MCF 10A (cell line): ENCODE measurements at regions not wholly inside any gene's neighbourhood (a gene's known extent, or its start where the extent isn't known, plus 50 kb on each side); places are given as distances from the start of the nearest gene placed in this dataset.

Source experiments
- BruUV-seq: library from RNA; stranded (reverse); fragments of 400-500 nt; replicated peaks from 2 replicates; lab custom pipeline; 2021; lab: Mats Ljungman, UMichigan
- CTCF ChIA-PET: fragments of 300-600 bp; sonication (Branson Sonifier 250); formaldehyde crosslinking; extraction: SDS; loops from one replicate; lab custom pipeline; 2021; ENCODE audit warnings: antibody characterized with exemption, inconsistent platforms; lab: Yijun Ruan, JAX
- POLR2A ChIA-PET: fragments of 300-600, 350-650 bp; sonication (Branson Sonifier 250); formaldehyde crosslinking; extraction: SDS; loops from one replicate; lab custom pipeline; 2020; ENCODE audit warnings: antibody characterized with exemption, inconsistent platforms; lab: Yijun Ruan, JAX
- DNase-seq: peaks from one replicate; pipeline ENCODE4 v3.0.0-alpha.2; 2018; ENCODE audit not compliant: unreplicated experiment
- H3K27ac Mint-ChIP-seq: one replicate; pipeline ENCODE4 v1.8.0; 2022; ENCODE audit warnings: mild to moderate bottlenecking, low read depth, mixed read lengths; ENCODE audit not compliant: unreplicated experiment
- H3K27me3 Mint-ChIP-seq: one replicate; pipeline ENCODE4 v1.8.0; 2022; ENCODE audit warnings: mixed read lengths; ENCODE audit not compliant: insufficient read depth, unreplicated experiment
- H3K36me3 Mint-ChIP-seq: one replicate; pipeline ENCODE4 v1.8.0; 2022; ENCODE audit warnings: mild to moderate bottlenecking, moderate library complexity, mixed read lengths; ENCODE audit not compliant: insufficient read depth, unreplicated experiment
- H3K4me1 Mint-ChIP-seq: one replicate; pipeline ENCODE4 v1.8.0; 2022; ENCODE audit warnings: mixed read lengths; ENCODE audit not compliant: insufficient read depth, unreplicated experiment
- H3K4me3 Mint-ChIP-seq: one replicate; pipeline ENCODE4 v1.8.0; 2022; ENCODE audit warnings: mild to moderate bottlenecking, moderate library complexity, mixed read lengths; ENCODE audit not compliant: unreplicated experiment
- H3K9me3 Mint-ChIP-seq: one replicate; pipeline ENCODE4 v1.8.0; 2022; ENCODE audit warnings: mixed read lengths; ENCODE audit not compliant: unreplicated experiment
- intact Hi-C: fragments of 100-400 bp; cut with micrococcal nuclease; formaldehyde crosslinking; loops from 2 replicates; pipeline ENCODE4 v1.14.1; 2022
- TF ChIP-seq, protein P1 (sequence below): fragments of 200-600 bp; IDR thresholded peaks from one replicate; pipeline ENCODE4 v1.8.0; 2022; ENCODE audit warnings: antibody characterized with exemption, mild to moderate bottlenecking; ENCODE audit not compliant: unreplicated experiment

DNA sequence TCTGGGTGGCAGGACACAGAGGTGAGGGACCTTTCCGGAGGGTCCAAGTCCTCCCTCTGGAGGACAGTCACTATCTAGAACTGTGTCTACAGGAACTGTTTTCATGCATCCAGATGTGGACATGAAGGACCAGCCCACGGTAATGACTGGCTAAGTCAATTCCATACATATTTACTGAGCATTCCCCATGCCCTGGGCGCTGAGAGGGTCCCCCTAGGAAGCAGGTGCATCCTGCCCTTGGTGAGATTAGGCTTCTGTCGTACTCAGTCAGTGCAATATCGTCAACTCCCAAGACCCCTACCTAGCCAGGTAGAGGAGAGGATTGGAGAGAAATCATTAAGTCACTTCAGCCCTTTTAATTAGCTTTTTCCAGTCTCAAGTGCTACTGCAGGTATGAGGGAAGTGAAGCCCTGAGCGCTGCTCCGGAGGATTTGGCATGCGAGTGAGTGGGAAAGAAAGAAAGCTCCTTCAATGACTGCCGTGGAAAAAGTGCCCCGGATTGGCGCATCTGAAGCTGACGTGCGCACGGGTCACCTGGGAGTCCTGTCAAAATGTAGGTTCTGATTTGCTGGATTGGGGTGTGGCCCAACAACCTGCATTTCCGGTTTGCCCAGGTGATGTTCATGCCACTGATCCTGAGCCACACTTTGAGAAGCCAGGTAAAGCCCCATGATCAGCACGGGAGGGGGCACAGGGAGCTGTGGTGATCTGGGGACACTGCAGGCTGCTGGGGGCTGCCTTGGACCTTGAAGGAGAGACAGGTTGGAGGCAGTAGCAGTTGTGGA, 367.4 kb upstream of the TNRC6C start:
- Mint-ChIP-seq H3K9me3 (no peaks in the 10 kb centered on the region), H3K4me1 (no peaks in the 10 kb centered on the region), H3K36me3 (no peaks in the 10 kb centered on the region), H3K27me3 (peaks cover 12% of the 10 kb centered on the region), H3K27ac (no peak overlapping the region), H3K4me3 (no peak overlapping the region)
- intact Hi-C loops = no loop called here
- no TSS peak for BruUV-seq
- no peak for DNase-seq
- TF ChIP-seq, protein P1, sequence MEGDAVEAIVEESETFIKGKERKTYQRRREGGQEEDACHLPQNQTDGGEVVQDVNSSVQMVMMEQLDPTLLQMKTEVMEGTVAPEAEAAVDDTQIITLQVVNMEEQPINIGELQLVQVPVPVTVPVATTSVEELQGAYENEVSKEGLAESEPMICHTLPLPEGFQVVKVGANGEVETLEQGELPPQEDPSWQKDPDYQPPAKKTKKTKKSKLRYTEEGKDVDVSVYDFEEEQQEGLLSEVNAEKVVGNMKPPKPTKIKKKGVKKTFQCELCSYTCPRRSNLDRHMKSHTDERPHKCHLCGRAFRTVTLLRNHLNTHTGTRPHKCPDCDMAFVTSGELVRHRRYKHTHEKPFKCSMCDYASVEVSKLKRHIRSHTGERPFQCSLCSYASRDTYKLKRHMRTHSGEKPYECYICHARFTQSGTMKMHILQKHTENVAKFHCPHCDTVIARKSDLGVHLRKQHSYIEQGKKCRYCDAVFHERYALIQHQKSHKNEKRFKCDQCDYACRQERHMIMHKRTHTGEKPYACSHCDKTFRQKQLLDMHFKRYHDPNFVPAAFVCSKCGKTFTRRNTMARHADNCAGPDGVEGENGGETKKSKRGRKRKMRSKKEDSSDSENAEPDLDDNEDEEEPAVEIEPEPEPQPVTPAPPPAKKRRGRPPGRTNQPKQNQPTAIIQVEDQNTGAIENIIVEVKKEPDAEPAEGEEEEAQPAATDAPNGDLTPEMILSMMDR = no peak
- POLR2A ChIA-PET = no interaction called here
- CTCF ChIA-PET = interaction anchor here (0.8 kb wide), 1 partner anchor 10 kb away, joined by 3 read pairs; no protein-coding TSS in a partner anchor

DNA sequence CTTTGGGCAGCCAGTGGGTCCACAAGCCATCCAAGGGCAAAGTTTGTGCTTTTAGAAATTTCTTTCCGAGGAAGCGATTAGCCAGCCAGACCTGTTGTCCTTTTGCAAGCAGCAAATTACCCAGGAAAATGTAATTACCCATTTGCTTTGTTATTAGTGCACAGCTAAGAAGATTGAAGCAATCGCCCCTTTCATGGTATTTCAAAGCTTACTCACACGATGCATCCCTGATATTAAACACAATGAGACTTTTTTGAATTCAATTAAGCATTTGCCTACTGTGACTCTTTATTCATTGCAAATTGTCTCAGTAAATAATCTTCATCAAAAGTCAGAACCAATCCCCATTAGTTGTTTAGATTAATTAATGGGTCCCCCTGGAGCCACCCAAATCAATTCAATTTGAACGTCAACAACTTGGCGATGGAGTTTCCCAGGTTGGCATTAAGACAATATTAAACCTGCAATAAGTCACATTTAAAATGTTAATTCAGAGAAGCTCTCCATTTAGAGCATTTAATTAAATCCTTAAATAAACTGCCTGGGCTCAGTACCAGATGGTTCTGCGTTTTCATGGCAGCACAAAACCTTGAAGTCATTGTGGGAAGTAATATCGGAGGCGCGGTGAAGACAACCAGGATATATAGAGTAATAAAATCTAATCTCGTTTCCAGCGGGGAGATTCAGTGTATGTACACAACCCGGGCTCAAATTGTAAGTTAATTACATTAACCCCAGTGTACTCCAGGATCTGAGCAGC, 366.2 kb upstream of the TNRC6C start:
- no peak for DNase-seq
- CTCF ChIA-PET = interaction anchor here (0.8 kb wide), 1 partner anchor 11 kb away, joined by 3 read pairs; no protein-coding TSS in a partner anchor
- Mint-ChIP-seq H3K4me3 (no peak overlapping the region), H3K36me3 (no peaks in the 10 kb centered on the region), H3K27me3 (peaks cover 12% of the 10 kb centered on the region), H3K9me3 (no peaks in the 10 kb centered on the region), H3K4me1 (no peaks in the 10 kb centered on the region), H3K27ac (no peak overlapping the region)
- POLR2A ChIA-PET = interaction anchor here (0.7 kb wide), 1 partner anchor 9 kb away, joined by 3 read pairs; no protein-coding TSS in a partner anchor
- no TSS peak for BruUV-seq
- TF ChIP-seq, protein P1 = no peak
- intact Hi-C loops = no loop called here

DNA sequence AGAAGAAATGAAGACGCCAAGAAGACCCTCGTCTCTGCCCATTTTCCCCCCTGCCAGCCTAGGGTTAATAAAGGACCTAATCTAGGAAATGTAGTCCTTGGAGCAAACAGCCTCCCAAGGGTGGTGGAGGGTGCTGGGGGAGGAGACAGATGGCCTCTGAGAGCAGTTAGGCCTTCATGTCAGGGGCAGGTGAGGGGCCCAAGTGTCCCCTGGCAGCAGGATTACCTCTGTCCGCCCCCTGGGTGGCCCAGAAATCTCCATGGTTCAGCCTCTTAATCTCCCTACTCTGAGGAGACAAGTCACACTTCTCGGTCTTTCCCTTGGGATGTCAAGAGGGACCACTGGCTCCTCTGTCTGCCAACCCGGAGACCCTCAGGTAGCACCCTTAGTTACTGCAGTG, 365.4 kb upstream of the TNRC6C start:
- Mint-ChIP-seq H3K36me3 (no peaks in the 10 kb centered on the region), H3K4me3 (no peak overlapping the region), H3K27me3 (peaks cover 12% of the 10 kb centered on the region), H3K9me3 (no peaks in the 10 kb centered on the region), H3K27ac (no peak overlapping the region), H3K4me1 (no peaks in the 10 kb centered on the region)
- no TSS peak for BruUV-seq
- TF ChIP-seq, protein P1 = no peak
- intact Hi-C loops = no loop called here
- POLR2A ChIA-PET = no interaction called here
- DNase-seq = no peak
- CTCF ChIA-PET = no interaction called here
